Neural progenitor cell (in vitro differentiated cells): ENCODE measurements at regions not wholly inside any gene's neighbourhood (a gene's known extent, or its start where the extent isn't known, plus 50 kb on each side); places are given as distances from the start of the nearest gene placed in this dataset.

ENCODE experiments used
- DNase-seq: peaks from one replicate; pipeline ENCODE4 v3.0.0-alpha.2; 2016; ENCODE audit warnings: low spot score
- H2AFZ ChIP-seq: fragments of 200-600 bp; sonication (generic); replicated peaks from 2 replicates; pipeline ENCODE4 v1.6.1; 2016; ENCODE audit warnings: antibody characterized with exemption
- H3F3A ChIP-seq: fragments of 200-600 bp; sonication (generic); 2 replicates; pipeline ENCODE4 v1.6.1; 2016; ENCODE audit warnings: antibody characterized with exemption, low read depth
- H3K27ac ChIP-seq: fragments of 200-600 bp; sonication (generic); 2 replicates; pipeline ENCODE4 v1.5.1; 2016; ENCODE audit warnings: mild to moderate bottlenecking
- H3K27me3 ChIP-seq: fragments of 200-600 bp; sonication (generic); 2 replicates; pipeline ENCODE4 v1.6.1; 2016; ENCODE audit warnings: mild to moderate bottlenecking, moderate library complexity
- H3K36me3 ChIP-seq: fragments of 200-600 bp; sonication (generic); 2 replicates; pipeline ENCODE4 v1.5.1; 2016
- H3K4me1 ChIP-seq: fragments of 200-600 bp; sonication (generic); 2 replicates; pipeline ENCODE4 v1.6.1; 2016; ENCODE audit warnings: mixed run types
- H3K4me2 ChIP-seq: fragments of 200-600 bp; sonication (generic); 2 replicates; pipeline ENCODE4 v1.6.1; 2016
- H3K4me3 ChIP-seq: fragments of 200-600 bp; sonication (generic); 2 replicates; pipeline ENCODE4 v1.5.1; 2016
- H3K79me2 ChIP-seq: fragments of 200-600 bp; sonication (generic); 2 replicates; pipeline ENCODE4 v1.6.1; 2016; ENCODE audit warnings: low read depth
- H3K9ac ChIP-seq: fragments of 200-600 bp; sonication (generic); 2 replicates; pipeline ENCODE4 v1.6.1; 2016
- H3K9me3 ChIP-seq: fragments of 200-600 bp; sonication (generic); 2 replicates; pipeline ENCODE4 v1.5.1; 2016; ENCODE audit warnings: low read depth
- H4K20me1 ChIP-seq: fragments of 200-600 bp; sonication (generic); 2 replicates; pipeline ENCODE4 v1.6.1; 2016; ENCODE audit warnings: low read depth
- H3K27ac Mint-ChIP-seq: 3 replicates; pipeline ENCODE4 v1.8.0; 2021; ENCODE audit warnings: mixed read lengths
- H3K27me3 Mint-ChIP-seq: 2 replicates; pipeline ENCODE4 v1.8.0; 2022; ENCODE audit warnings: low read depth, mild to moderate bottlenecking, inconsistent platforms, moderate library complexity, mixed read lengths; ENCODE audit not compliant: insufficient read depth
- H3K36me3 Mint-ChIP-seq: 3 replicates; pipeline ENCODE4 v1.8.0; 2021; ENCODE audit warnings: mixed read lengths
- H3K4me1 Mint-ChIP-seq: 3 replicates; pipeline ENCODE4 v1.8.0; 2021; ENCODE audit warnings: mixed read lengths
- H3K4me3 Mint-ChIP-seq: 3 replicates; pipeline ENCODE4 v1.8.0; 2021; ENCODE audit warnings: mild to moderate bottlenecking, moderate library complexity, mixed read lengths
- H3K9me3 Mint-ChIP-seq: 3 replicates; pipeline ENCODE4 v1.8.0; 2020; ENCODE audit warnings: mixed read lengths
- EZH2 ChIP-seq: fragments of 200-600 bp; sonication (generic); IDR thresholded peaks from 2 replicates; pipeline ENCODE4 v1.6.1; 2017; ENCODE audit warnings: antibody characterized with exemption, mild to moderate bottlenecking, moderate library complexity
- EZH2phosphoT487 ChIP-seq: fragments of 200-600 bp; sonication (generic); IDR thresholded peaks from 2 replicates; pipeline ENCODE4 v1.6.1; 2017; ENCODE audit warnings: antibody characterized with exemption
- TF ChIP-seq, protein P1 (sequence below): fragments of 200-600 bp; sonication (generic); IDR thresholded peaks from 2 replicates; pipeline ENCODE4 v1.5.1; 2017; ENCODE audit warnings: antibody characterized with exemption, mild to moderate bottlenecking

- Mint-ChIP-seq H3K36me3 (no peaks in the 10 kb centered on the region), H3K4me3 (no peak overlapping the region), H3K27ac (no peak overlapping the region), H3K9me3 (peaks cover 17% of the 10 kb centered on the region), H3K4me1 (peaks cover 3% of the 10 kb centered on the region), H3K27me3 (peaks cover 4% of the 10 kb centered on the region)
- Histone ChIP-seq H3K4me1 (no peaks in the 10 kb centered on the region), H3K27me3 (no peaks in the 10 kb centered on the region), H3K4me3 (no peak overlapping the region), H3K79me2 (no peaks in the 10 kb centered on the region), H3K4me2 (no peak overlapping the region), H3K9ac (no peak overlapping the region), H2AFZ (no peak overlapping the region), H3K9me3 (no peaks in the 10 kb centered on the region), H4K20me1 (no peaks in the 10 kb centered on the region), H3K36me3 (no peaks in the 10 kb centered on the region), H3F3A (no peaks in the 10 kb centered on the region), H3K27ac (no peak overlapping the region)
- DNase-seq = no peak
- TF ChIP-seq EZH2phosphoT487 = no peak
- TF ChIP-seq, protein P1, sequence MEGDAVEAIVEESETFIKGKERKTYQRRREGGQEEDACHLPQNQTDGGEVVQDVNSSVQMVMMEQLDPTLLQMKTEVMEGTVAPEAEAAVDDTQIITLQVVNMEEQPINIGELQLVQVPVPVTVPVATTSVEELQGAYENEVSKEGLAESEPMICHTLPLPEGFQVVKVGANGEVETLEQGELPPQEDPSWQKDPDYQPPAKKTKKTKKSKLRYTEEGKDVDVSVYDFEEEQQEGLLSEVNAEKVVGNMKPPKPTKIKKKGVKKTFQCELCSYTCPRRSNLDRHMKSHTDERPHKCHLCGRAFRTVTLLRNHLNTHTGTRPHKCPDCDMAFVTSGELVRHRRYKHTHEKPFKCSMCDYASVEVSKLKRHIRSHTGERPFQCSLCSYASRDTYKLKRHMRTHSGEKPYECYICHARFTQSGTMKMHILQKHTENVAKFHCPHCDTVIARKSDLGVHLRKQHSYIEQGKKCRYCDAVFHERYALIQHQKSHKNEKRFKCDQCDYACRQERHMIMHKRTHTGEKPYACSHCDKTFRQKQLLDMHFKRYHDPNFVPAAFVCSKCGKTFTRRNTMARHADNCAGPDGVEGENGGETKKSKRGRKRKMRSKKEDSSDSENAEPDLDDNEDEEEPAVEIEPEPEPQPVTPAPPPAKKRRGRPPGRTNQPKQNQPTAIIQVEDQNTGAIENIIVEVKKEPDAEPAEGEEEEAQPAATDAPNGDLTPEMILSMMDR = no peak
- TF ChIP-seq EZH2 = no peak
These were observed 82.2 kb upstream of the TLE1 start for GRCh38 chr9:81771571-81771970.

GRCh38 chr9:81772144-81772543 is 82.8 kb upstream of the TLE1 start:
- Histone ChIP-seq H3K4me1 (no peaks in the 10 kb centered on the region), H3F3A (no peaks in the 10 kb centered on the region), H3K9ac (no peak overlapping the region), H4K20me1 (no peaks in the 10 kb centered on the region), H3K4me2 (no peak overlapping the region), H3K36me3 (no peaks in the 10 kb centered on the region), H3K79me2 (no peaks in the 10 kb centered on the region), H3K9me3 (no peaks in the 10 kb centered on the region), H2AFZ (no peak overlapping the region), H3K27me3 (no peaks in the 10 kb centered on the region), H3K4me3 (no peak overlapping the region), H3K27ac (no peak overlapping the region)
- no peaks in the 10 kb centered on the region for H3K4me1 Mint-ChIP-seq
- no peaks in the 10 kb centered on the region for H3K36me3 Mint-ChIP-seq
- peaks cover 13% of the 10 kb centered on the region for H3K9me3 Mint-ChIP-seq
- peaks cover 4% of the 10 kb centered on the region for H3K27me3 Mint-ChIP-seq
- TF ChIP-seq EZH2 (no peak), EZH2phosphoT487 (no peak)
- TF ChIP-seq, protein P1 = no peak
- no peak overlapping the region for H3K27ac Mint-ChIP-seq
- no peak overlapping the region for H3K4me3 Mint-ChIP-seq
- DNase-seq = no peak

GRCh38 chr9:81776390-81776789 is 87.0 kb upstream of the TLE1 start:
- Histone ChIP-seq H3K4me1 (no peaks in the 10 kb centered on the region), H3K4me3 (no peak overlapping the region), H3K36me3 (no peaks in the 10 kb centered on the region), H3K4me2 (no peak overlapping the region), H3K79me2 (no peaks in the 10 kb centered on the region), H2AFZ (no peak overlapping the region), H3K27ac (no peak overlapping the region), H3K9ac (no peak overlapping the region), H4K20me1 (no peaks in the 10 kb centered on the region), H3F3A (no peaks in the 10 kb centered on the region), H3K27me3 (no peaks in the 10 kb centered on the region), H3K9me3 (no peaks in the 10 kb centered on the region)
- peaks cover 6% of the 10 kb centered on the region for H3K9me3 Mint-ChIP-seq
- H3K4me1 Mint-ChIP-seq = no peaks in the 10 kb centered on the region
- no peak overlapping the region for H3K27ac Mint-ChIP-seq
- H3K27me3 Mint-ChIP-seq = peaks cover 4% of the 10 kb centered on the region
- no peak overlapping the region for H3K4me3 Mint-ChIP-seq
- DNase-seq = no peak
- H3K36me3 Mint-ChIP-seq = no peaks in the 10 kb centered on the region
- TF ChIP-seq EZH2 (no peak), EZH2phosphoT487 (no peak)
- TF ChIP-seq, protein P1 = no peak

GRCh38 chr9:81776834-81777233 is 87.5 kb upstream of the TLE1 start:
- Histone ChIP-seq H3K79me2 (no peaks in the 10 kb centered on the region), H2AFZ (no peak overlapping the region), H3K4me2 (no peak overlapping the region), H3F3A (no peaks in the 10 kb centered on the region), H3K27me3 (no peaks in the 10 kb centered on the region), H3K36me3 (no peaks in the 10 kb centered on the region), H4K20me1 (no peaks in the 10 kb centered on the region), H3K9ac (no peak overlapping the region), H3K4me3 (no peak overlapping the region), H3K27ac (no peak overlapping the region), H3K9me3 (no peaks in the 10 kb centered on the region), H3K4me1 (no peaks in the 10 kb centered on the region)
- Mint-ChIP-seq H3K27me3 (peaks cover 4% of the 10 kb centered on the region), H3K9me3 (peaks cover 8% of the 10 kb centered on the region), H3K4me1 (no peaks in the 10 kb centered on the region), H3K27ac (no peak overlapping the region), H3K4me3 (no peak overlapping the region), H3K36me3 (no peaks in the 10 kb centered on the region)
- TF ChIP-seq EZH2 (no peak), EZH2phosphoT487 (no peak)
- TF ChIP-seq, protein P1 = no peak
- DNase-seq = no peak
